K562 (cell line): ENCODE measurements at regions not wholly inside any gene's neighbourhood (a gene's known extent, or its start where the extent isn't known, plus 50 kb on each side); places are given as distances from the start of the nearest gene placed in this dataset.

Experiments
- ATAC-seq: fragments of 200-7000 bp; cut with Tn5 transposase; 3 replicates; pipeline ENCODE4 v1.9.1; 2020; ENCODE audit warnings: moderate library complexity
- BruUV-seq: library from RNA; stranded (reverse); fragments of 400-500 nt; replicated peaks from 2 replicates; lab custom pipeline; 2021; lab: Mats Ljungman, UMichigan
- CTCF ChIA-PET: fragments of 300-600 bp; formaldehyde crosslinking; extraction: SDS; loops from one replicate; lab custom pipeline; 2021; ENCODE audit warnings: low intra/inter-chr PET ratio; lab: Yijun Ruan, JAX
- POLR2A ChIA-PET: fragments of 300-600, 350-650 bp; sonication (Branson Sonifier 250); formaldehyde crosslinking; extraction: SDS; loops from one replicate; lab custom pipeline; 2021; ENCODE audit warnings: antibody characterized with exemption, inconsistent platforms; lab: Yijun Ruan, JAX
- DNase-seq, 4 experiments: peaks; one replicate each; pipeline versions ENCODE4 v3.0.0 to v3.0.0-alpha.2; 2011 to 2018; ENCODE audit warnings: low spot score in 3 of 4, mixed read lengths in 3 of 4; ENCODE audit errors: extremely low read depth in 1 of 4
- FAIRE-seq: peaks from 2 replicates; lab custom pipeline; 2011; peaks lifted over from hg19 to GRCh38; lab: Jason Lieb, UNC
- H2AFZ ChIP-seq: 2 replicates; pipeline ENCODE4 v1.6.0; 2011; ENCODE audit warnings: low read depth, low read length, control low read depth, inconsistent platforms
- H3K27ac ChIP-seq: fragments of 200-600 bp; 3 replicates; pipeline ENCODE4 v1.8.0; 2011; ENCODE audit warnings: low read depth, mild to moderate bottlenecking, control low read depth, inconsistent platforms, low read length, moderate library complexity, mixed read lengths; ENCODE audit errors: extremely low read depth
- H3K27me3 ChIP-seq, 2 experiments: fragments of 300-600 bp in 1 of 2; 2 replicates in 1 of 2; 3 replicates in 1 of 2; pipeline versions ENCODE4 v1.6.0 to v1.8.0; 2011; ENCODE audit warnings: inconsistent platforms in 2 of 2, low read length in 2 of 2, mild to moderate bottlenecking in 1 of 2, mixed read lengths in 1 of 2, moderate library complexity in 1 of 2; ENCODE audit not compliant: control insufficient read depth in 2 of 2, insufficient read depth in 2 of 2
- H3K36me3 ChIP-seq: fragments of 300-600 bp; 3 replicates; pipeline ENCODE4 v1.8.0; 2011; ENCODE audit warnings: mild to moderate bottlenecking, low read length, inconsistent platforms; ENCODE audit not compliant: control insufficient read depth, insufficient read depth
- H3K4me1 ChIP-seq, 2 experiments: fragments of 200-600 bp in 1 of 2; replicated peaks in 1 of 2; 2 replicates in 1 of 2; 3 replicates in 1 of 2; pipeline versions ENCODE4 v1.5.1 to v1.8.0; 2011; ENCODE audit warnings: inconsistent platforms in 2 of 2, low read length in 2 of 2, mild to moderate bottlenecking in 1 of 2, mixed read lengths in 1 of 2, moderate library complexity in 1 of 2; ENCODE audit not compliant: control insufficient read depth in 2 of 2, insufficient read depth in 2 of 2
- H3K4me2 ChIP-seq: 2 replicates; pipeline ENCODE4 v1.6.1; 2011; ENCODE audit warnings: low read length, control low read depth, inconsistent platforms, mixed read lengths; ENCODE audit not compliant: insufficient read depth
- H3K4me3 ChIP-seq: fragments of 200-600 bp; sonication (generic), shearing (Covaris generic); 2 replicates; pipeline ENCODE4 v1.5.1; 2016; ENCODE audit warnings: control low read depth, inconsistent platforms
- H3K79me2 ChIP-seq: fragments of 200-600 bp; 3 replicates; pipeline ENCODE4 v1.8.0; 2011; ENCODE audit warnings: low read length, inconsistent platforms; ENCODE audit not compliant: control insufficient read depth, insufficient read depth
- H3K9ac ChIP-seq, 2 experiments: 2 replicates each; pipeline versions ENCODE4 v1.6.0 to v1.6.1; 2011; ENCODE audit warnings: low read depth in 2 of 2, low read length in 2 of 2, control low read depth in 1 of 2, inconsistent platforms in 1 of 2, mild to moderate bottlenecking in 1 of 2, mixed read lengths in 1 of 2; ENCODE audit not compliant: insufficient read depth in 1 of 2
- H3K9me1 ChIP-seq: one replicate; pipeline ENCODE4 v1.6.0; 2011; ENCODE audit warnings: inconsistent platforms, mild to moderate bottlenecking, low read length, moderate library complexity; ENCODE audit not compliant: control insufficient read depth, insufficient read depth
- H3K9me3 ChIP-seq: replicated peaks from 2 replicates; pipeline ENCODE4 v1.5.1; 2011; ENCODE audit warnings: low read depth, low read length, inconsistent platforms; ENCODE audit not compliant: control insufficient read depth, insufficient read depth
- H4K20me1 ChIP-seq: replicated peaks from 2 replicates; pipeline ENCODE4 v1.6.1; 2011; ENCODE audit warnings: low read length, inconsistent platforms, mixed read lengths; ENCODE audit not compliant: control insufficient read depth, insufficient read depth
- ATF1 ChIP-seq, 2 experiments: fragments of 450-650 bp in 1 of 2; IDR thresholded peaks; 2 replicates each; pipeline ENCODE4 v1.6.1; 2016; ENCODE audit warnings: missing compliant biosample characterization in 1 of 2, missing genetic modification characterization in 1 of 2
- ATF6 ChIP-seq: sonication (generic); formaldehyde crosslinking; IDR thresholded peaks from 2 replicates; pipeline ENCODE4 v1.4.0; 2020; ENCODE audit warnings: mild to moderate bottlenecking, missing genetic modification reagents
- BMI1 ChIP-seq: fragments of 150-350 bp; IDR thresholded peaks from 2 replicates; pipeline ENCODE4 v1.6.1; 2014; ENCODE audit warnings: low read length
- DMBX1 ChIP-seq: fragments of 250-450 bp; sonication (Bioruptor Pico); IDR thresholded peaks from 2 replicates; pipeline ENCODE4 v1.8.0; 2022; ENCODE audit warnings: inconsistent platforms, mild to moderate bottlenecking, moderate library complexity, borderline replicate concordance
- E2F6 ChIP-seq, 2 experiments: IDR thresholded peaks; 2 replicates each; pipeline ENCODE4 v1.6.1; 2011; ENCODE audit warnings: borderline replicate concordance in 1 of 2, control low read depth in 1 of 2, low read depth in 1 of 2, low read length in 1 of 2, mild to moderate bottlenecking in 1 of 2, mixed read lengths in 1 of 2, moderate library complexity in 1 of 2; ENCODE audit not compliant: insufficient read depth in 1 of 2, insufficient read length in 1 of 2, poor library complexity in 1 of 2, severe bottlenecking in 1 of 2; ENCODE audit errors: extremely low read depth in 1 of 2
- FOXK1 ChIP-seq: sonication (generic); formaldehyde crosslinking; IDR thresholded peaks from 2 replicates; pipeline ENCODE4 v1.8.0; 2022; ENCODE audit warnings: missing genetic modification reagents, mild to moderate bottlenecking, borderline replicate concordance
- KLF10 ChIP-seq: fragments of 250-450 bp; sonication (Bioruptor Pico); IDR thresholded peaks from 2 replicates; pipeline ENCODE4 v1.6.1; 2021; ENCODE audit warnings: matching md5 sums
- MAFF ChIP-seq: IDR thresholded peaks from 2 replicates; pipeline ENCODE4 v1.6.1; 2012; ENCODE audit warnings: low read length, improper control_type of control experiment
- NRF1 ChIP-seq, 2 experiments: fragments of 450-650 bp; IDR thresholded peaks in 1 of 2; conservative IDR thresholded peaks in 1 of 2; 2 replicates each; pipeline ENCODE4 v1.6.1; 2014; ENCODE audit warnings: mild to moderate bottlenecking in 2 of 2
- PHTF2 ChIP-seq: fragments of 250-450 bp; sonication (Bioruptor Pico); IDR thresholded peaks from 2 replicates; pipeline ENCODE4 v1.5.0; 2021; ENCODE audit warnings: mild to moderate bottlenecking
- TBL1XR1 ChIP-seq, 2 experiments: IDR thresholded peaks; 2 replicates each; pipeline ENCODE4 v1.6.1; 2012; ENCODE audit warnings: improper control_type of control experiment in 2 of 2, low read length in 2 of 2, mild to moderate bottlenecking in 1 of 2
- ZNF512 ChIP-seq: IDR thresholded peaks from 2 replicates; pipeline ENCODE4 v1.6.1; 2016; ENCODE audit warnings: missing genetic modification characterization, missing compliant biosample characterization
- WGBS: fragments of 100-300 bp; shearing (Covaris generic); methylation state at CpG from one replicate; pipeline ENCODE4 v1.1.6; 2016; ENCODE audit warnings: low coverage, mixed read lengths; ENCODE audit not compliant: insufficient coverage; ENCODE audit errors: missing lambda C conversion rate; 5-methylcytosine and 5-hydroxymethylcytosine counted together
- in situ Hi-C: fragments of 300-500 bp; cut with MboI; formaldehyde crosslinking; loops from 4 replicates; pipeline ENCODE4 v1.15.0; 2018; ENCODE audit warnings: inconsistent platforms, mixed read lengths
- intact Hi-C: fragments of 100-400 bp; cut with micrococcal nuclease; formaldehyde crosslinking; loops from 2 replicates; pipeline ENCODE4 v1.14.2; 2022
- TF ChIP-seq, protein P1 (sequence below): fragments of 450-650 bp; IDR thresholded peaks from 2 replicates; pipeline ENCODE4 v1.6.1; 2016; ENCODE audit warnings: mild to moderate bottlenecking
- TF ChIP-seq, protein P2 (sequence below): sonication (generic); formaldehyde crosslinking; IDR thresholded peaks from 2 replicates; pipeline ENCODE4 v1.8.1; 2023; ENCODE audit warnings: mild to moderate bottlenecking, missing genetic modification reagents

- Histone ChIP-seq H3K4me3 (no peak overlapping the region), H3K9me3 (no peaks in the 10 kb centered on the region), H2AFZ (no peak overlapping the region), H4K20me1 (no peaks in the 10 kb centered on the region), H3K4me2 (no peak overlapping the region), H3K4me1 (no peaks in the 10 kb centered on the region), H3K9me1 (no peaks in the 10 kb centered on the region), H3K79me2 (no peaks in the 10 kb centered on the region), H3K9ac (no peak overlapping the region), H3K27ac (no peak overlapping the region), H3K36me3 (no peaks in the 10 kb centered on the region), H3K27me3 (no peaks in the 10 kb centered on the region)
- BruUV-seq, result no TSS peak
- POLR2A ChIA-PET, result no interaction called here
- no peak for FAIRE-seq
- intact Hi-C loops, result no loop called here
- CTCF ChIA-PET, result no interaction called here
- no peak for ATAC-seq
- DNase-seq, result no peak
- in situ Hi-C loops, result no loop called here
- 13% methylated on average over 4 of the region's 5 CpGs for WGBS
- TF ChIP-seq, protein P1, sequence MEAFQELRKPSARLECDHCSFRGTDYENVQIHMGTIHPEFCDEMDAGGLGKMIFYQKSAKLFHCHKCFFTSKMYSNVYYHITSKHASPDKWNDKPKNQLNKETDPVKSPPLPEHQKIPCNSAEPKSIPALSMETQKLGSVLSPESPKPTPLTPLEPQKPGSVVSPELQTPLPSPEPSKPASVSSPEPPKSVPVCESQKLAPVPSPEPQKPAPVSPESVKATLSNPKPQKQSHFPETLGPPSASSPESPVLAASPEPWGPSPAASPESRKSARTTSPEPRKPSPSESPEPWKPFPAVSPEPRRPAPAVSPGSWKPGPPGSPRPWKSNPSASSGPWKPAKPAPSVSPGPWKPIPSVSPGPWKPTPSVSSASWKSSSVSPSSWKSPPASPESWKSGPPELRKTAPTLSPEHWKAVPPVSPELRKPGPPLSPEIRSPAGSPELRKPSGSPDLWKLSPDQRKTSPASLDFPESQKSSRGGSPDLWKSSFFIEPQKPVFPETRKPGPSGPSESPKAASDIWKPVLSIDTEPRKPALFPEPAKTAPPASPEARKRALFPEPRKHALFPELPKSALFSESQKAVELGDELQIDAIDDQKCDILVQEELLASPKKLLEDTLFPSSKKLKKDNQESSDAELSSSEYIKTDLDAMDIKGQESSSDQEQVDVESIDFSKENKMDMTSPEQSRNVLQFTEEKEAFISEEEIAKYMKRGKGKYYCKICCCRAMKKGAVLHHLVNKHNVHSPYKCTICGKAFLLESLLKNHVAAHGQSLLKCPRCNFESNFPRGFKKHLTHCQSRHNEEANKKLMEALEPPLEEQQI, result no peak
- TF ChIP-seq ZNF512 (tag), result no peak
- TF ChIP-seq DMBX1, result no peak
- no peak for TF ChIP-seq ATF1 (CRISPR knock-in tag; IDR thresholded peaks at IDR 0.05)
- TF ChIP-seq ATF1 (tag; IDR thresholded peaks at IDR 0.05), result no peak
- no peak for TF ChIP-seq MAFF
- TF ChIP-seq FOXK1, result no peak
- TF ChIP-seq, protein P2, sequence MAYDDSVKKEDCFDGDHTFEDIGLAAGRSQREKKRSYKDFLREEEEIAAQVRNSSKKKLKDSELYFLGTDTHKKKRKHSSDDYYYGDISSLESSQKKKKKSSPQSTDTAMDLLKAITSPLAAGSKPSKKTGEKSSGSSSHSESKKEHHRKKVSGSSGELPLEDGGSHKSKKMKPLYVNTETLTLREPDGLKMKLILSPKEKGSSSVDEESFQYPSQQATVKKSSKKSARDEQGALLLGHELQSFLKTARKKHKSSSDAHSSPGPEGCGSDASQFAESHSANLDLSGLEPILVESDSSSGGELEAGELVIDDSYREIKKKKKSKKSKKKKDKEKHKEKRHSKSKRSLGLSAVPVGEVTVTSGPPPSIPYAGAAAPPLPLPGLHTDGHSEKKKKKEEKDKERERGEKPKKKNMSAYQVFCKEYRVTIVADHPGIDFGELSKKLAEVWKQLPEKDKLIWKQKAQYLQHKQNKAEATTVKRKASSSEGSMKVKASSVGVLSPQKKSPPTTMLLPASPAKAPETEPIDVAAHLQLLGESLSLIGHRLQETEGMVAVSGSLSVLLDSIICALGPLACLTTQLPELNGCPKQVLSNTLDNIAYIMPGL (CRISPR knock-in tag), result no peak
- TF ChIP-seq KLF10, result no peak
- no peak for TF ChIP-seq PHTF2 (CRISPR knock-in tag)
- no peak for TF ChIP-seq NRF1 (conservative IDR thresholded peaks at IDR 0.05 in 1 of 2, IDR thresholded peaks at IDR 0.05 in 1 of 2)
- TF ChIP-seq BMI1, result no peak
- TF ChIP-seq TBL1XR1 (IDR thresholded peaks at IDR 0.05; ENCODE audit: low read length in 2 of 2), result no peak
- TF ChIP-seq E2F6 (IDR thresholded peaks at IDR 0.05; ENCODE audit: borderline replicate concordance in 1 of 2, extremely low read depth in 1 of 2, insufficient read depth in 1 of 2, insufficient read length in 1 of 2, low read depth in 1 of 2, low read length in 1 of 2, poor library complexity in 1 of 2, severe bottlenecking in 1 of 2), result no peak
- no peak for TF ChIP-seq ATF6 (CRISPR knock-in tag)
Observed at GRCh38 chr16:6864671-6865070, 468.0 kb upstream of the RBFOX1 start.
